Common myeloid progenitor, CD34-positive (primary cell): ENCODE measurements at regions not wholly inside any gene's neighbourhood (a gene's known extent, or its start where the extent isn't known, plus 50 kb on each side); places are given as distances from the start of the nearest gene placed in this dataset.
"Not testable (repeated sequence)": the region's sequence is repeated elsewhere in the genome, so short reads cannot be mapped to it uniquely, and the experiment has no call there.

Source experiments
- CTCF ChIA-PET: fragments of 350-600 bp; sonication (Branson Sonifier 250); formaldehyde crosslinking; loops from one replicate; lab custom pipeline; 2021; ENCODE audit warnings: antibody characterized with exemption; lab: Charles Lee
- POLR2A ChIA-PET: fragments of 350-600 bp; sonication (Branson Sonifier 250); formaldehyde crosslinking; loops from one replicate; lab custom pipeline; 2021; ENCODE audit warnings: antibody characterized with exemption; lab: Charles Lee
- DNase-seq, 3 donors: peaks; one replicate each; pipeline versions ENCODE4 v3.0.0 to v3.0.0-alpha.2; 2013
- H3K27ac ChIP-seq, 2 experiments: 1 replicate in 1 of 2; 2 replicates in 1 of 2; pipeline ENCODE4 v1.7.0; 2013; ENCODE audit warnings: inconsistent platforms in 2 of 2, low read length in 2 of 2, mild to moderate bottlenecking in 2 of 2, low read depth in 1 of 2, moderate library complexity in 1 of 2; ENCODE audit not compliant: severe bottlenecking in 2 of 2, insufficient read depth in 1 of 2, poor library complexity in 1 of 2
- H3K27me3 ChIP-seq, 5 experiments: replicated peaks in 2 of 5; 1 replicate in 3 of 5; 2 replicates in 2 of 5; pipeline versions ENCODE4 v1.6.1 to v1.7.0; 2013; ENCODE audit warnings: low read length in 4 of 5, mild to moderate bottlenecking in 2 of 5, moderate library complexity in 2 of 5, inconsistent platforms in 1 of 5; ENCODE audit not compliant: insufficient read depth in 5 of 5, control insufficient read depth in 4 of 5
- H3K36me3 ChIP-seq, 4 experiments: 1 replicate in 2 of 4; 2 replicates in 2 of 4; pipeline versions ENCODE4 v1.6.1 to v1.7.0; 2013; ENCODE audit warnings: low read length in 3 of 4, control low read depth in 1 of 4, mild to moderate bottlenecking in 1 of 4; ENCODE audit not compliant: control insufficient read depth in 4 of 4, insufficient read depth in 4 of 4
- H3K4me1 ChIP-seq, 4 experiments: 1 replicate in 3 of 4; 2 replicates in 1 of 4; pipeline versions ENCODE4 v1.6.1 to v1.7.1; 2013; ENCODE audit warnings: low read length in 3 of 4, mild to moderate bottlenecking in 3 of 4, control low read depth in 1 of 4, inconsistent platforms in 1 of 4, moderate library complexity in 1 of 4; ENCODE audit not compliant: control insufficient read depth in 4 of 4, insufficient read depth in 4 of 4; ENCODE audit errors: control extremely low read depth in 1 of 4
- H3K4me3 ChIP-seq, 7 experiments: 1 replicate in 4 of 7; 2 replicates in 3 of 7; pipeline versions ENCODE4 v1.5.1 to v1.7.0; 2013; ENCODE audit warnings: mild to moderate bottlenecking in 7 of 7, low read length in 6 of 7, moderate library complexity in 6 of 7, inconsistent platforms in 2 of 7, low read depth in 2 of 7, control low read depth in 1 of 7; ENCODE audit not compliant: insufficient read depth in 4 of 7, control insufficient read depth in 1 of 7; ENCODE audit errors: extremely low read depth in 1 of 7
- H3K9me3 ChIP-seq, 5 experiments: 1 replicate in 4 of 5; 2 replicates in 1 of 5; pipeline versions ENCODE4 v1.6.1 to v1.7.1; 2013; ENCODE audit warnings: low read length in 4 of 5, mild to moderate bottlenecking in 2 of 5, inconsistent platforms in 1 of 5, low read depth in 1 of 5, moderate library complexity in 1 of 5; ENCODE audit not compliant: control insufficient read depth in 4 of 5, insufficient read depth in 2 of 5; ENCODE audit errors: control extremely low read depth in 1 of 5
- WGBS: methylation state at CpG from one replicate; pipeline ENCODE4 v1.1.5; 2013; ENCODE audit not compliant: insufficient coverage; 5-methylcytosine and 5-hydroxymethylcytosine counted together

- H3K36me3 ChIP-seq, H3K4me1 ChIP-seq, CTCF ChIA-PET, H3K27me3 ChIP-seq, POLR2A ChIA-PET, H3K9me3 ChIP-seq, DNase-seq, H3K27ac ChIP-seq, H3K4me3 ChIP-seq: not testable (repeated sequence)
- no CpG with 5 or more reads among the region's 7 CpGs for WGBS
These were observed 124.5 kb downstream of the TANC2 start for GRCh38 chr17:63090358-63091114.

- DNase-seq, POLR2A ChIA-PET, H3K4me1 ChIP-seq, H3K27ac ChIP-seq, H3K4me3 ChIP-seq, H3K9me3 ChIP-seq, H3K27me3 ChIP-seq, H3K36me3 ChIP-seq: not testable (repeated sequence)
- CTCF ChIA-PET = interaction anchor here (0.6 to 1.6 kb wide), 3 partner anchors 10 to 178 kb away, joined by 3 to 4 read pairs (median 3); no protein-coding TSS in a partner anchor
These were observed 125.9 kb downstream of the TANC2 start for GRCh38 chr17:63091909-63092308.

DNA sequence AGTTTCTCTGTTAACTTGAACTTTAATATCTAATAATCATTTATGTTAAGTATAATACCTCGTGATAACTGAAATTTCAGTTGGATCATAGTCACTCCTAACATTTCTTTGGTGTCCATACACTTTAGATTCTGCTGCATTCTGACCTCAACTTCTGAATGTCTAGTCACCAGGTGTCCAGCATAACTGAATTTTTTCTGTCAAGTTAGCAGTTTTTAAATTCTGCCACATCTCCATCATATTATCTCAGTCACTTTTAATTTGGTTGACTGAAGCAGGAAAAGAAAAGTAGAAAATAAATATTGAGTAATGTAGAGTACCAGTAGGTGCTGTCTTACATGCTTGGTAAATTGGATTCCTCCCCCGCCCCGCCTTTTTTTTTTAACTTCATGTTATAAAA is 128.6 kb downstream of the TANC2 start:
- no peak overlapping the region for H3K27ac ChIP-seq
- POLR2A ChIA-PET = no interaction called here
- no CpG with 5 or more reads among the region's 3 CpGs for WGBS

DNA sequence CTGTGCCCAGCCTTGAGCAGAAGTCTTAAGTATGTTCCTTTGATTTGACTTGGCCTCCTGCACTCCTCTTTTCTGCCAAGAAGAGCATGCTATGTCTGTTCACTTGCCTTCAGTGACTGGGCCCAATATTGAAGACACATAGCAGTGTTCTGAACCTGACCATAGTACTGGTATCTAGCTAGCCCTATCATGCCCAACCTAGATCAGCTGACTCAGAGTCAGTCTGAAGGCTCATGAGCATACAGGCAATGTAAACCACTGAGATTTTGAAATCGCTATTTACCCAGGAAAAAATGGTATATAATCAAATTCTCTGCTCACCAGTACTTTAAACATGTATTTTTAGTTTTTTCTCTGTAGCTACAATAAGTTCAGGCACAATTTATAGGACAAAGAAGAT is 129.4 kb downstream of the TANC2 start:
- no peak overlapping the region for H3K4me3 ChIP-seq
- POLR2A ChIA-PET = no interaction called here
- peaks cover 0 to 3% (median 0%) of the 10 kb centered on the region in 5 experiments for H3K9me3 ChIP-seq
- no peaks in the 10 kb centered on the region for H3K27me3 ChIP-seq
- CTCF ChIA-PET = no interaction called here
- no CpG with 5 or more reads among the region's 1 CpG for WGBS
- DNase-seq = no peak
- no peak overlapping the region for H3K27ac ChIP-seq
- no peaks in the 10 kb centered on the region for H3K4me1 ChIP-seq
- no peaks in the 10 kb centered on the region for H3K36me3 ChIP-seq

More for the DNA sequence above, 128.6 kb downstream of the TANC2 start:
- CTCF ChIA-PET = no interaction called here
- DNase-seq = no peak
- Histone ChIP-seq H3K27me3 (no peaks in the 10 kb centered on the region), H3K4me3 (no peak overlapping the region), H3K9me3 (peaks cover 0 to 3% (median 0%) of the 10 kb centered on the region in 5 experiments), H3K4me1 (no peaks in the 10 kb centered on the region), H3K36me3 (no peaks in the 10 kb centered on the region)

DNA sequence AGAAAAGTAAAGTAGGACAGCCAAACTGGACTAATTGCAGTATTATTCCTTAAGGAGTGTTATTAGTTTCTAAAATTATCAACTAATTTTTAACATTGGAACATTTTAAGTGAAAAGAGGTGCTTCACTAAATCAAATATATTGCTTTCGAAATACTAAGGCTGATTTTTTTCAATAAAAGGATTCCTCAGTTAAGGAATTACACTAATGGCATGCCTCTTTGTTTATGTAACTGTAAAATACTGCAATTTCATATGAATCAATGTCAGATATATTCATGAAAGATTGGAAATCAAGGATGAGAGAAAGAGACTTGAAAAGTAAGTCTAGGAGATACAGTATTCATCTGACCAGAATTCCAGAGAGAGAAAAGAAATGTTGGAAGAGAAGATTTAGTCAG is 129.8 kb downstream of the TANC2 start:
- no CpG with 5 or more reads among the region's 1 CpG for WGBS
- POLR2A ChIA-PET = no interaction called here
- H3K27me3 ChIP-seq = no peaks in the 10 kb centered on the region

DNA sequence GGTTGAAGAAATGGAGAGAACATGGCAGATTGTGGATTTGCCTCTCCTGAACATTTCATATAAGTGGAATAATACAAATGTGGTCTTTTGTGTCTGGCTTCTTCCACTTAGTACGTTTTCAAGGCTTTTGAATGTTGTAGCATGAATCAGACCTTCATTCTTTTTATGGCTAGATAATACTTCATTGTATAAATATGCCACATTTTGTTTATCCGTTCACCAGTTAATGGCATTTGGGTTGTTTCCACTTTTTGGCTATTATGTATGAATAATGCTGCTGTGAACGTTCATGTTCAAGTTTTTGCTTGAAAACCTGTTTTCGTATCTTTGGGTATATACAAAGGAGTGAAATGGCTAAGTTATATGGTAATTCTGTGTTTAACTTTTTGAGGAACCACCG is 130.4 kb downstream of the TANC2 start:
- Histone ChIP-seq H3K27ac (no peak overlapping the region), H3K4me3 (no peak overlapping the region), H3K4me1 (no peaks in the 10 kb centered on the region), H3K9me3 (peaks cover 0 to 3% (median 0%) of the 10 kb centered on the region in 5 experiments), H3K36me3 (no peaks in the 10 kb centered on the region), H3K27me3 (no peaks in the 10 kb centered on the region)
- CTCF ChIA-PET = interaction anchor here (1.0 kb wide), 1 partner anchor 9 kb away, joined by 3 read pairs; no protein-coding TSS in a partner anchor
- POLR2A ChIA-PET = no interaction called here
- DNase-seq = no peak
- whole genome bisulfite sequencing = 100% methylated on average over 1 of the region's 5 CpGs

More for the DNA sequence above, 129.8 kb downstream of the TANC2 start:
- peaks cover 0 to 3% (median 0%) of the 10 kb centered on the region in 5 experiments for H3K9me3 ChIP-seq
- no peak overlapping the region for H3K27ac ChIP-seq
- H3K4me1 ChIP-seq = no peaks in the 10 kb centered on the region
- no peak overlapping the region for H3K4me3 ChIP-seq
- no peak for DNase-seq
- CTCF ChIA-PET = no interaction called here
- H3K36me3 ChIP-seq = no peaks in the 10 kb centered on the region

DNA sequence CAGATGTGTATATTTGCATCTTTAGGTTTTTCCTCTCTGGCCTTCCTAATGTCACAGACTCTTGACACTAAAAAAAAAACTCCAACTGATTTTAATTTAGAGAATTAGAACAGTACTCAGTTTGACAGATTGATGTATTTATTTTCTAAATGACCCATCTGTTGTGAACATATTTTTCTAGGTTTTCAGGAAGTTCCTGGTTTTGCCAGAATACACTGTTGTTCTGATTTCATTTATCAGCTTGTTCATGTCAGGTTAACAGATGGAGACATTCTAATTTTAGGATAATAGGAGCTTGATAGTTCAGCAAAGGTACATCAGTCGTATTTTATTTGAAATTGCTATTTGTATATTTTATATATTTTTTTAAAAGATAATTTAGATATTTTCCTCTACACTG is 133.4 kb downstream of the TANC2 start:
- CTCF ChIA-PET = no interaction called here

More for the DNA sequence above, 133.4 kb downstream of the TANC2 start:
- POLR2A ChIA-PET = no interaction called here
- Histone ChIP-seq H3K4me3 (no peak overlapping the region), H3K36me3 (no peaks in the 10 kb centered on the region), H3K27ac (no peak overlapping the region), H3K9me3 (no peaks in the 10 kb centered on the region), H3K4me1 (no peaks in the 10 kb centered on the region), H3K27me3 (no peaks in the 10 kb centered on the region)
- no CpG with 5 or more reads among the region's 1 CpG for WGBS
- no peak for DNase-seq
